HuH-7.5 (cell line): ENCODE measurements at regions not wholly inside any gene's neighbourhood (a gene's known extent, or its start where the extent isn't known, plus 50 kb on each side); places are given as distances from the start of the nearest gene placed in this dataset.
"Not testable (repeated sequence)": the region's sequence is repeated elsewhere in the genome, so short reads cannot be mapped to it uniquely, and the experiment has no call there.

Experiments
- DNase-seq: peaks from one replicate; pipeline ENCODE4 v3.0.0; 2011; ENCODE audit warnings: low spot score

DNA sequence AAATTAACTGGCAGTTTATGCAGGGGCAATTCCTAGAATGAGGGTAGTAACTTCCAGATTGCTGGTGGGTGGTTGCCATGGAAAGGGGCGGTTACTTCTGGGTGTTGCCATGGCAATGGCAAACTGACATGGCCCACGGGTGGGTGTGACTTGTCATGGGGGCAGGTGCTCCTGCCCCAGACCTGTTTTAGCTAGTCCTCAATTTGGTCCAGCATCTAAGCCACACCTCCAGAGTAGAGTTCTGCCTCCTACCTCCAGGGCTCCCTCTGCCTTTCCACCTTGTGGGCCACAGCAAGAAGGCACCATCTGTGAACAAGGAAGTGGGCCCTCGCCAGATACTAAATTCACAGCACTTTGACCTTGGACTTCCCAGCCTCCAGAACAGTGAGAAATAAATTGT lies 148.7 kb downstream of the TFCP2L1 start:
- DNase-seq = no peak

DNA sequence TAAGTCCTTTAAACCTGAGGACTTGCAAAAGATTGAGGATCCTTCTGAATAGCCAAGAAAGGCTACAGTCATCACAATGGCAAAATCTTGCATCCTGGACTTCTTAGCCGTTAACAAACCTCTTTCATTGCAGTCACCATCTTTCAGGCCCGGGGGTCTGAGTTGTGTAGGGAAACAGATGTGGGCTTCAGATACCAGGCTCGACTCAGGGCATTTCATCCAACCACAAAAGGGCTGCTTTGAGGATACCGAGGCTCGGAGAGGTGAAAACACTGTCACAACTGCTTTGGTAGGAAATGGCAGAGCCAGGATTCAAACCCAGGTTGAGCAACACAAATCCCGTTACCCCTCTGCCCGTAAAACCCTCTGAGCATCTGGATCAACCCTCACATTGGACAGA lies 147.4 kb downstream of the TFCP2L1 start:
- no peak for DNase-seq

- DNase-seq = no peak
Measured at GRCh38 chr2:121140734-121141133, 144.3 kb downstream of the TFCP2L1 start.

DNA sequence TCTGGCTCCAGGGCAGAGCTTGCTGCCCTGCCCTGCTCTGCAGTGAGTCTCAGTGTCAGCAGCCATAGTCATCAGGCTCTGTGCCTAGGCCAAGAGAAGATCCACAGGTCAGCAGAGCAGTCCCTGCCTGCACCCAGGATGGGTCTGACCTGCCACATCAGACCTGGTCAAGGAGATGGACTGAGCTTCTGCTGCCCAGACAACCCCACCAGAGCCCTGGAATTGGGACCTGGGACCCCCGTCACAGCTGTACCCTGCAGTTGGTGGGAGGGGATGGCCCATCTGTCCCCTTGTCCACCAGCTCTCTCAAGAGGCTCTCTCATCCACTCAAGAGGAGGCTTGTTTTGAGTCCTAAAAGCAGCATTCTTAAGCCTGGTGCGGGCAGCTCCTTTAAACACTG lies 142.6 kb downstream of the TFCP2L1 start:
- no peak for DNase-seq

DNA sequence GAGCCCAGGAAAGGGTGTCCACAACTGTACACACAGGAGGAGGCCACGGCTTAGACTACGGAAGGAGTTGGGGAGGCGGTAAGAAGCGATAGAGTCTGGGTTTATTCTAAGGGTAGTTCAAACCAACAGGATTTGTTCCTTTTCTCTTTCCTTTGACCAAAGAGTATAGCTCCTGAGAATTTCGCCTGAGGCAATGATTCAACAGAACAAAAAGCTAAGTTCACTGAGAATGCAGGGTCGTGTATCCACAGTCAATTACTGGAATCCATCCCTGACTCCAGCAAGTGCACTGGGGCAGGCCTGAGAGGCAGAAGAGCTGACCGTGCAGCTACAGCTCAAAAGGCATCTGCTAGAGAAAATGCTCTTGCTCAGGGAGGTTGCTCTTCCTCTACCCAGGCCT lies 140.9 kb downstream of the TFCP2L1 start:
- DNase-seq = no peak

DNA sequence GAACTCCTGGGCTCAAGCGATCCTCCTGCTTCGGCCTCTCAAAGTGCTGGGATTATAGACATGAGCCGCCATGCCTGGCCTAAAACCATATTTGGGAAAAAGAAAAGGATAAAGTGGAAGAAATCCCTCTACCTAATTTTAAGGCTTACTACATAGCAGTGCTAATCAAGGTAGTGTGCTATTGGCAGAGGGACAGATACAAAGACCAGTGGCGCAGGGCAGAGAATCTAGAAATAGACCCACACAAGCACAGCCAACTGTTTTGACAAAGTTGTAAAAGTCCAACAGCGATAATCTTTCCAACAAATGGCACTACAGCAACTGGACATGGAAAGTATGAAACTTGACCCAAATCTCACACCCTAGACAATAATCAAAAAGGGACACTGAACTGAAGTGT lies 138.4 kb downstream of the TFCP2L1 start:
- DNase-seq = no peak

- DNase-seq = no peak
Measured at GRCh38 chr2:121147766-121148165, 137.2 kb downstream of the TFCP2L1 start.

GRCh38 chr2:121148481-121148880 lies 136.5 kb downstream of the TFCP2L1 start:
- no peak for DNase-seq

DNA sequence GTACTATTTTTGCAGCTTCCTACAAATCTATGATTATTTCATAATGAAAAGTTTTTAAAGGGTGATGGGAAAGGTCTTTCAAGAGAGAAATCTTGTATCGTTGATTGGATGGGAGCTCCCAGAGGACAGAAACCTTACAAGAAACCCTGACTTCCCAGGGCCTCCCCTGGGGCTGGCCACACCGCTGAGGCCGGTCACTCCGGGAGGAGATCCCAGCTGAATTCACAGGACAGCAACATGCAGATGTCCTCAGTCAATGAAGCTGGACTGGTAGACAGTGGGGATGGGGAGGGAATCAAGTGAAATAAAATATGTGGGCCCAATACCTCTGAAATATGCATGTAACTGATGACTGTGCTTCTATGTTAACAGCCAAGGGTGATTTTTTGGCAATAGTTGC lies 135.6 kb downstream of the TFCP2L1 start:
- no peak for DNase-seq

DNA sequence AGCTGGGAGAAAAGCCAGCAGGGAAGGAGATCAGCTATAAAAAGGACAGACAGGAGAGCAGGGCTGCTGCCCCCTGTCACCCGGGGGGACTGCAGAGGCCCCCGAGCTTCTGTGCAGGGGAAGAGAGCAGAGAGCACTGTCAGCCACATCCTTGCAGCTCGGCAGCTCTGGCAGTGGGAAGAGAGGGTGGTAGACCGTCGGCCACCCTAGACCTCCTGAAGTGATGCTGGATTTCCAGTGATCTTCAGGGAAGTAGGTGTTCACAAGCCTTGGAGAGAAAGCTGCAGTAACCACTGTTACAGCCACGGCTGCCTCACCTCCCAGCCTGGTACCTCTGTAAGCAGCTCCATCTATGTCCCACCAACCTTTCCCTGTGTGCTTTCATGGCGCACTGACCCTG lies 134.9 kb downstream of the TFCP2L1 start:
- no peak for DNase-seq

DNA sequence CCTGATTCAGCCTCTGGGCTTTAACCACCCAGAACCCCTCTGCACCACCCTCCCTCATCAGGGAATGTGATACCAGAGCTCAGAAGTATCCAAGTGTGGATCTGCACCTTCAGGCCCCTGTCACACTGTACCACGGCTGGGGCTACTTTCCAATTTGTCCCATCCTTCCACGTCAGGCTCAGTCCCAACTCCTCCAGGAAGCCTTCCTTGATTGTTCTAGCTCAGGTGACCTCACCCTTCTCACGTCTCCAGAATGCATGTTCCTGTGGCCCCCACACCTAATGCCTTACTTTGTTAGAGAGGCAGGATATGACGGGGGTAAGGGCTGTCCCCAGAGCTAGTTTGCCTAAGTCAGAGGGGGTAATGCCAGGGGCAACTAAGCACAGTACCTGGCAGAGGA lies 134.3 kb downstream of the TFCP2L1 start:
- DNase-seq = no peak

DNA sequence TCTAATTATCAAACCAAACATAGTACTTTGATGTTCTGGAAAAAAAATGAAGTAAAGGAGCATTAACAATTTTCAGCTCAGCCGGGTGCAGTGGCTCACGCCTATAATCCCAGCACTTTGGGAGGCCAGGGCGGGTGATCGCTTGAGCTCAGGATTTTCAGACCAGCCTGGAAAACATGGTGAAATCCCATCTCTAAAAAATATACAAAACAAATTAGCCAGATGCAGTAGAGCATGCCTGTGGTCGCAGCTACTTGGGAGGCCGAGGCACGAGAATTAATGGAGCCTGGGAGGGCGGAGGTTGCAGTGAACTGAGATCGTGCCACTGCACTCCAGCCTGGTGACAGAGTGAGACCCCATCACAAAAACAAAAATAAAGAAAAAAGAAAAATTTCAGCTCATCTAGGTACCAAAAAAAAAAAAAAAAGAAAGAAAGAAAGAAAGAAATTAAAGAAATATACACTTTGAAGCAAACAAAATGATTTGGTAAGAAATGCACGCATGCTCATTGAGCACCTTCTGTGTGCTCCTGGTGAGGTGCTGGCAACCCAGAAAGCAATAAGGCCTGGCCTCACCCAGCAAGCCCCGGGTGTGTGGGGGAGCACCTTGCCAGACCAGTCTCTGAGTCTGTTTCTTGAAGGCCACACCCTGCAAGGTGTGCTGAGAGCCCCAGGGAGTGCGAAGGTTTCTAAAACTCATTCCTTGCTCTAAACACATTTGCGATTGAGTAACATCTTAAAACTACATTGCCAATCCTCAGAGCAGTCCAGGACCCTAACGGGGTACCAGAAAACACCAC lies 133.5 kb downstream of the TFCP2L1 start:
- DNase-seq = no peak

DNA sequence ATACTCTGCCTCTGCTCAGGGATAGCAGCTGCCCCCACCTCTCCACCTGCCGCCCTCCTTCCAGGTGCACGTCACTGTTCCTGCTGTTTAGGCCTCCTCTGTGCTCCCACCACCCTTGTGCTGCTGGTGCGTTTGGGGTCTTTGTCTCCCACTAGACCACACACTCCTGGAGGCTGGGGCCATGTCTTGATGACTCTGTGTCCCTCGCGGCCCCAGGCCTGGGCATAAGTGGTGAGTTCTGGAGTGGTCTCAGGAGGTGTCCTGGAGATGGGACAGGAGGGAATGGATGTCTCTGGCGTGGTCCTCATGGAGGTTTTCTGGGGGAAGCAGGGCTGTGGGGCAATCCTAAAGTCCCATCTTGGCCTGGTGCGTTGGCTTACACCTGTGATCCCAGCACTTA lies 132.1 kb downstream of the TFCP2L1 start:
- DNase-seq = no peak

GRCh38 chr2:121153516-121153915 lies 131.5 kb downstream of the TFCP2L1 start:
- DNase-seq = no peak

GRCh38 chr2:121155502-121156056 lies 129.4 kb downstream of the TFCP2L1 start:
- no peak for DNase-seq

DNA sequence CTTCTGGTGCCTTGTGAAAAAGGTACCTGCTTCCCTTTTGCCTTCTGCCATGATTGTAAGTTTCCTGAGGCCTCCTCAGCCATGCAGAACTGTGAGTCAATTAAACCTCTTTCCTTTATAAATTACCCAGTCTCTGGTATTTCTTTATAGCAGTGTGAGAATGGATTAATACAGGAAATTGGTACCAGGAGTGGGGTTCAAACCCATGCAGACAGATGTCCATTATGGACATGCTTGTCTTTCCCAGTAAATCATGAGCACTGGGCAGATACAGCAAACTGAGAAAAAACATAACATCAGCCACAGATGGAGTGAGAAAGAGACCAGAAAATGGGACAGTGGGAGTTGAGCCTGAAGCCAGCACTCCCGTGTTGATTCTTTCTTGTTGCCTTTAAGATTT lies 127.5 kb downstream of the TFCP2L1 start:
- not testable (repeated sequence) for DNase-seq

DNA sequence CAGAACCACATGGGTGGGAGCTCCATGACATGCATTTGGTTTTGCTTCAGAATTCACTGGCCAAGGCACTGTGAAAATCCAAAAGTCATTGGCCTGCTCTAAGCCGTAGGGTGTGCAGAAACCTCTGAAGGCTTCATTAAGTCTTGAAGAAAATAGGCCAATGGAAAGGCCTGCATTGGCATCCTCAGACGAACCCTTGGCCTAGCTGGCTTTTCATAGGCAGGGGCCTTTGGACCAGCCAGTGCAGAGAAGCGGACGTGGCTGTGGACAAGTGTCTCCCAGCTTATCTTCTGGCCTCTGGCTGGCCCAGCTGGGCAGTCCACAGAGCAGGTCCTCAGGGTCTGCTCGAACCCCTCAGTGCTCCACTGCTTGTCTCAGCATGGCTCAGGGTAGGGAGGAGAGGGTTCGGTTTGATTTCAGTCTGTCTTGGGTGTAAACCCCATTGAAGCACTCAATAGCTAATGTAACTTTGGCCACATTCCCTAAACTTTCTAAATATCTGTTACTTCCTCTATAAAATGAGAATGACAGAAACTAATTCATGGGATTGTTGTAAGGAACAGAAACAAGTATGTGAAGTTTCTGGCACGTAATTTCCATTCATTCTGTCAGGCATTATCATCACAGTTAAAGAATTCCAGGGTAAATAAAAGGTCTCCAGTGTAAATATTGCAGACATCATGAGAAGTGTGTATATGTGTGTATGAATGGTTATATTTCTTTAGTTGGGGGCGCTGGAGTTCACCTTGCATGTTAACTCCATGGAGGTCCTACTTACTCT lies 125.5 kb downstream of the TFCP2L1 start:
- no peak for DNase-seq

- DNase-seq = no peak
Measured at GRCh38 chr2:121160366-121160765, 124.6 kb downstream of the TFCP2L1 start.

DNA sequence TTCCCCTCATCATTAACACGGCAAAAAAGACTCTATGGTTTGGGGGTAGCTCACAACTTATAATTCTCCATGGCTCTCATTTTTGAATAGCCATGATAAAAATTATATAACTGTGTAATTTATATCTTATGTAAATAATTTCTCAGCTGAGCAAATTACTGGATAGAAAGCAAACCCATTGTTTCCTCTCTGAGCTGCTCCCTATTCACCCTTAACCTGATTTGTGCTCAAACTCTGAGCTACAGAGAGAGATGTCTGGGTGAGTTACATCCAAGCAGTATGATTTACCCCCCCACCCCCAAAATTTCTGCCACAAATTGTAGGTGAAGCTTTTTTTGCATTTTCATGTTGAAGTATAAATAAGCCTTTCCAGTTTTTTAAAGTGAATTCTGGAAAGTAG lies 123.7 kb downstream of the TFCP2L1 start:
- no peak for DNase-seq

DNA sequence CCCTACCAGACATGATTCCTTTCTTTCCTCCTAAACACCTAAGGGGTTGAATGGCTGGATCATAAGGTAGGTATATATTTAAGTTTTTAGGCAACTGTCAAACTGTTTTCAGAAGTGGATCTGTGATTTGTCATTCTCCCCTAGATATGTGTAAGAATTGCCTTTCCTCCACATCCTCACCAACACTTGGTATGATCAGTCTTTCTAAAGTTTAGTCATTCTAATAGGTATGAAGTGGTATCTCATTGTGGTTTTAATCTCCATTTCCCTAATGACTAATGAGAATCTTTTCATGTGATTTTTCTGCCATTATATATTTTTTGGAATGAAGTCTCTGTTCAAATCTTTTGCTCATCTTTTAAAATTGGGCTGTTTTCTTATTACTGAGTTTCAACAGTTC lies 122.1 kb downstream of the TFCP2L1 start:
- no peak for DNase-seq

DNA sequence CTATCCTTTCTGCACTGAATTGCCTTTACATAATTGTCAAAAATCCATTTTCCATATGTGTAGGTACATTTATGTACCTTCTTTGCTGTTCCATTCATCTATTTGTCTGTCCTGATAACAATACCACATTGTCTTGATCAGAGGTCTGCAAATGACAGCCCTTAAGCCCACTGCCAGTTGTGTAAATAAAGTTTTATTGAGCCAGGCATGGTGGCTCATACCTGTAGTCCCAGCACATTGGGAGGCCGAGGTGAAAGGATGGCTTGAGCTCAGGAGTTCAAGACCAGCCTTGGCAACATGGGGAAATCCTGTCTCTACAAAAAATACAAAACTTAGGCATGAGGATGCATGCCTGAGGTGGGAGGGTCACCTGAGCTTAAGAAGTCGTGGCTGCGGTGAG lies 121.0 kb downstream of the TFCP2L1 start:
- no peak for DNase-seq

DNA sequence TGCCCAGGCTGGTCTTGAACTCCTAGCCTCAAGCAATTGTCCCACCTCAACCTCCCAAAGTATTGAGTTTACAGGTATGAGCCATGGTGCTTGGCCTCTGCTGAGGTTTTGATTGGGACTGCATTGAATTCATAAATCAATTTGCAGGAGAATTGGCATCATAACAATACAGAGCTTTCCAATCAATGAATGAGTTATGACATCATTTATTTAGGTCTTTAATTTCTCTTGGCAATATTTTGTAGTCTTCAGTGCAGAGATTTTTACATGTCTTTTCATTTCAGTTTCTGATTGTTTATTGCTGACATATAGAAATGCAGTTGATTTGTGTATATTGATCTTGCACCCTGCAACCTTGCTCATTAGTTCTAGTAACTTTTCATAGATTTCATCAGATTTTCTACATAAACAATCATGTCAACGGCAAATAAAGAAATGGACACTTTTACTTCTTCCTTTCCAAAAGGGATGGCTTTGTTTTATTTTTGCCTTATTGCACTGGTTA lies 119.9 kb downstream of the TFCP2L1 start:
- DNase-seq = no peak
